GM18498 (cell line): ENCODE measurements at regions not wholly inside any gene's neighbourhood (a gene's known extent, or its start where the extent isn't known, plus 50 kb on each side); places are given as distances from the start of the nearest gene placed in this dataset.
A peak's percentile ranks its signal among the peaks of the same experiment; 100 is the strongest.

ENCODE experiments used
- ATAC-seq: cut with Tn5 transposase; IDR thresholded peaks from one replicate; pipeline ENCODE4 v1.9.1; 2021; ENCODE audit warnings: mild to moderate bottlenecking, moderate library complexity; ENCODE audit not compliant: unreplicated experiment

DNA sequence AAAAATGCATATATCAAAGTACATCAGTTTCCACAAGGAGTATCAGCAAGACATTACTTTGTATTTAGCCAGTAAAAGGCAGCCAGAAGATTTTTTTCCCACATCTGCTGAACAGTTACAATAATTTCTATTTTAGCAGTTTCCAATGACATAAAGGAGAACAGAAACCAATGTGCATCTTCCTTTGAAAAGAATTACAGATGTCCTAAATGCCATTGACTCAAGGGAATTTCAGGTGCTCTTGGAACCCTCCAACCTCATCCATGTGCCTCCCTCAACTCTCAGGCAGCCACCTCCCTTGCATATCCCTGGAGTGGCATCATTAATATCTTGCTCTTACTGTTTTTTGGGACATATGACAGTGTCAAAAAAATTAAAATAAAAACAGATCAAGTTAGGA, 62.2 kb upstream of the ST8SIA1 start:
- peak; percentile 33 for ATAC-seq

DNA sequence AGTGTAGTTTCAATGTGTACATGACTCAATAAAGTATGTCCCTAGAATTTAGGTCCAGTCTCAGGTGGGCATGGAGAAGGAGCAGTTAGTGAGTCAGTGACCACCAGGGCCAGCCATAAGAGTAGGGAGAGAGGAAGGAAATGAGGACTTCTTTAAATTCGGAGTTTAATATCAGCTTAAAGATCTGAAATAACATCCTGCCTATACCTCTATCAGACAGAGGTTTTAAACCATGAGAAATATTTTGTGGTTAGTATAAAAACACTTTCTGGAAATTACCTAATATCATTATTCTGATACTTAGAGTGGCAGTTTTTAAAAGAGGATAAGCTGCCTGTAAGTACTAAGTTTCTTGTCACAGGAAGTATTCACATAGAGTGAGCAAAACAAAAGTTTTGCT, 61.7 kb upstream of the ST8SIA1 start:
- peak; percentile 55 for ATAC-seq

DNA sequence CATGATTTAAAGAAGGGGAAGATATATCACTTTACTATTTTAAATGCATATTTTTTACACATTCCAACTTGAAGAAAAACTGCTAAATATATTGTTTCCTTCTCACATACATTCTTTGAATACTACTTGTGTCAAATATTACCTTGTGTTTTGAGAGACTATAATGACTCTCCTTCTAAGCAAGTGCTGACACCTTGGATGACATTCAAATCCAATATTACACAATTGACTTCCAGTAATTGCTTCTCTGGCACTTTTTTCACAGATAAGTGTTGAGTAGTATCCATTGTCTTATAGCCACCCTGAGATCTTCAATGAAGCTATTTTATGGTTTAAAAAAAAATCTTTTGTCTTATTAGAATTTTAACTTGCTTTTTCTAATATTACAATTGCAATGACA, 61.2 kb upstream of the ST8SIA1 start:
- ATAC-seq: no peak
